Body of pancreas (tissue), 4 donors: ENCODE measurements at regions not wholly inside any gene's neighbourhood (a gene's known extent, or its start where the extent isn't known, plus 50 kb on each side); places are given as distances from the start of the nearest gene placed in this dataset.

ENCODE experiments used
- POLR2A ChIP-seq, 3 donors: fragments of 450-650 bp; IDR thresholded peaks; one replicate each; pipeline ENCODE4 v1.6.1; 2016; ENCODE audit warnings: antibody characterized with exemption in 3 of 3, mild to moderate bottlenecking in 2 of 3
- TF ChIP-seq, protein P1 (sequence below), 7 experiments: fragments of 450-650 bp in 4 of 7; fragments of 200-600 bp in 3 of 7; sonication (generic) in 3 of 7; IDR thresholded peaks; one replicate each; pipeline ENCODE4 v1.5.1; 2016 to 2019; ENCODE audit warnings: antibody characterized with exemption in 7 of 7

DNA sequence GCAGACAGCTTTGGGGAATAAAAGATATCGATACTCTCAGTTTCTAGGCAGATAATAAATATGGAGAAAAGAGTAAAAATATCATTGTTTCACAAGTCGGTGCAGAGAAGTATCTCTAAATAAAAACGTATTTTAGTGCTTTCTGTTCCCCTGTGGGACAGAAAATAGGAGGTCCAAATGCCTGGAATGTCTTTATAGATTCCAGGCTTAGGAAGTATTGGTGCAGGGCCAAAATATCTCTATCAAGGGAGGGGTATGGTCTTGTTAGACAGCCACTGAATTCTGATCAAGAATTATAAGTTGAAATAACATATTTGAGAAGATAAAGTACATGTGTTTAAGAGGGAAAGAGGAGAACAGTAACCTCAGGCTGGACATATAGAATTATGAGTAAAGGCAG, 596.4 kb downstream of the PCDH18 start:
- TF ChIP-seq, protein P1, sequence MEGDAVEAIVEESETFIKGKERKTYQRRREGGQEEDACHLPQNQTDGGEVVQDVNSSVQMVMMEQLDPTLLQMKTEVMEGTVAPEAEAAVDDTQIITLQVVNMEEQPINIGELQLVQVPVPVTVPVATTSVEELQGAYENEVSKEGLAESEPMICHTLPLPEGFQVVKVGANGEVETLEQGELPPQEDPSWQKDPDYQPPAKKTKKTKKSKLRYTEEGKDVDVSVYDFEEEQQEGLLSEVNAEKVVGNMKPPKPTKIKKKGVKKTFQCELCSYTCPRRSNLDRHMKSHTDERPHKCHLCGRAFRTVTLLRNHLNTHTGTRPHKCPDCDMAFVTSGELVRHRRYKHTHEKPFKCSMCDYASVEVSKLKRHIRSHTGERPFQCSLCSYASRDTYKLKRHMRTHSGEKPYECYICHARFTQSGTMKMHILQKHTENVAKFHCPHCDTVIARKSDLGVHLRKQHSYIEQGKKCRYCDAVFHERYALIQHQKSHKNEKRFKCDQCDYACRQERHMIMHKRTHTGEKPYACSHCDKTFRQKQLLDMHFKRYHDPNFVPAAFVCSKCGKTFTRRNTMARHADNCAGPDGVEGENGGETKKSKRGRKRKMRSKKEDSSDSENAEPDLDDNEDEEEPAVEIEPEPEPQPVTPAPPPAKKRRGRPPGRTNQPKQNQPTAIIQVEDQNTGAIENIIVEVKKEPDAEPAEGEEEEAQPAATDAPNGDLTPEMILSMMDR (IDR thresholded peaks at IDR 0.05) = no peak
- no peak for TF ChIP-seq POLR2A (IDR thresholded peaks at IDR 0.05)
